Activated B cell treated with CpG ODN at 0.5 μM for 24 hours (primary cell): ENCODE measurements at regions not wholly inside any gene's neighbourhood (a gene's known extent, or its start where the extent isn't known, plus 50 kb on each side); places are given as distances from the start of the nearest gene placed in this dataset.

Experiments
- ATAC-seq: fragments of 200-7000 bp; cut with Tn5 transposase; one replicate; pipeline ENCODE4 v1.10.0; 2021; ENCODE audit warnings: low read depth, mild to moderate bottlenecking, moderate library complexity
- CTCF ChIA-PET: fragments of 350-600 bp; sonication (Branson Sonifier 250); formaldehyde crosslinking; loops from one replicate; lab custom pipeline; 2021; ENCODE audit warnings: antibody characterized with exemption; lab: Charles Lee
- POLR2A ChIA-PET: fragments of 350-600 bp; sonication (Branson Sonifier 250); formaldehyde crosslinking; loops from one replicate; lab custom pipeline; 2021; ENCODE audit warnings: antibody characterized with exemption; lab: Charles Lee
- DNase-seq: peaks from one replicate; pipeline ENCODE4 v3.0.0; 2022
- H3K27ac Mint-ChIP-seq: one replicate; pipeline ENCODE4 v1.8.0; 2020; ENCODE audit warnings: mixed read lengths
- H3K27me3 Mint-ChIP-seq: one replicate; pipeline ENCODE4 v1.8.0; 2021; ENCODE audit warnings: mixed read lengths
- H3K36me3 Mint-ChIP-seq: one replicate; pipeline ENCODE4 v1.8.0; 2021; ENCODE audit warnings: low read depth, mixed read lengths
- H3K4me1 Mint-ChIP-seq: one replicate; pipeline ENCODE4 v1.8.0; 2021; ENCODE audit warnings: mixed read lengths
- H3K4me3 Mint-ChIP-seq: one replicate; pipeline ENCODE4 v1.8.0; 2020; ENCODE audit warnings: mild to moderate bottlenecking, mixed read lengths
- H3K9me3 Mint-ChIP-seq: one replicate; pipeline ENCODE4 v1.8.0; 2020; ENCODE audit warnings: mixed read lengths
- CTCF ChIP-seq: fragments of 200-600 bp; IDR thresholded peaks from one replicate; pipeline ENCODE4 v1.8.0; 2022; ENCODE audit warnings: antibody characterized with exemption, mild to moderate bottlenecking
- intact Hi-C: fragments of 100-400 bp; cut with micrococcal nuclease; formaldehyde crosslinking; loops from one replicate; pipeline ENCODE4 v1.15.1; 2024

GRCh38 chr5:30997681-30998080, 195.8 kb upstream of the CDH6 start:
- no peak overlapping the region for H3K27ac Mint-ChIP-seq
- no peaks in the 10 kb centered on the region for H3K27me3 Mint-ChIP-seq
- DNase-seq, result no peak
- no peak for ATAC-seq
- H3K4me1 Mint-ChIP-seq, result no peaks in the 10 kb centered on the region
- no peak for TF ChIP-seq CTCF
- H3K4me3 Mint-ChIP-seq, result no peak overlapping the region
- H3K9me3 Mint-ChIP-seq, result peaks cover 11% of the 10 kb centered on the region
- intact Hi-C loops, result no loop called here
- no peaks in the 10 kb centered on the region for H3K36me3 Mint-ChIP-seq
- ChIA-PET POLR2A (no interaction called here), CTCF (no interaction called here)

DNA sequence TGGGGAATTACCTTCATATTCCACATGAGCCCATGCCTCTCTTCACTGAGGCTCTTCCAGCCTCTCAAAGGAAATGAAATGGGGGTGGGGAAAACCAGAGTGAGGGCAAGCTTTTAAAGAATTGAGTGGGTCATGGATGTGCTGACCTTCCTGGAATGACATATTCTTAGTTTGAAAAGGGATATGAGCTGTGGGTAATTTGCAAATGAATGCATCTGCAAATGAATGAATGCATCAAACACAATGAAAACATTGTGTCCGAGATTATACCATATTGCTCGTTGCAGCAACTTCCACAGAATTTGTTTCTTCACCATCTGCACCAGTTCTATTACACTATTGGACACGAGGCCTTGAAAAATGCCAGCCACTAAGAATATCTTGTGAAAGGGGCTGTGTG, 198.6 kb upstream of the CDH6 start:
- CTCF ChIA-PET, result no interaction called here
- ATAC-seq, result no peak
- intact Hi-C loops, result no loop called here
- H3K4me1 Mint-ChIP-seq, result no peaks in the 10 kb centered on the region
- H3K27me3 Mint-ChIP-seq, result no peaks in the 10 kb centered on the region
- no peak overlapping the region for H3K4me3 Mint-ChIP-seq
- peaks cover 10% of the 10 kb centered on the region for H3K9me3 Mint-ChIP-seq
- POLR2A ChIA-PET, result no interaction called here
- H3K27ac Mint-ChIP-seq, result no peak overlapping the region
- no peaks in the 10 kb centered on the region for H3K36me3 Mint-ChIP-seq
- no peak for DNase-seq
- no peak for TF ChIP-seq CTCF

DNA sequence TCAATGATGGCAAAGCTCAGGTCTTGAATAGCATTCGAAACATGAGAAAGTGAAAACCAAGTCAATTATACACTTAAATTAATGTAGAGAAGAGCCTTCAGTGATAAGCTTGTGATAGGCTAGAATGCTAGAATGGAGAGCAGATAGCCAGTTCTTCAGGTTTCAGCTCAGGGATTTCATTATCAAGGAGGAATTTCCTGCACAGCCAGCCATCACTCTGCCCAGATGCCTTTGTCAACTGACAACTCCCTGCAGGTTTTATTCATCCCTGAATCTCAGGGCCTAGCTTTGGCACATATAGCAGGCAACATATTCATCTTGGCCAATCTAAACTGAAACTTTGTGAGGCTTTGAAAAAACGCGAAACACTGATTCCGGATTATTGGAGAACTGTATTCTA, 199.3 kb upstream of the CDH6 start:
- no peak overlapping the region for H3K27ac Mint-ChIP-seq
- ChIA-PET POLR2A (no interaction called here), CTCF (no interaction called here)
- H3K27me3 Mint-ChIP-seq, result no peaks in the 10 kb centered on the region
- TF ChIP-seq CTCF, result no peak
- ATAC-seq, result no peak
- DNase-seq, result no peak
- no peaks in the 10 kb centered on the region for H3K4me1 Mint-ChIP-seq
- intact Hi-C loops, result no loop called here
- no peaks in the 10 kb centered on the region for H3K36me3 Mint-ChIP-seq
- no peak overlapping the region for H3K4me3 Mint-ChIP-seq
- H3K9me3 Mint-ChIP-seq, result peaks cover 6% of the 10 kb centered on the region

DNA sequence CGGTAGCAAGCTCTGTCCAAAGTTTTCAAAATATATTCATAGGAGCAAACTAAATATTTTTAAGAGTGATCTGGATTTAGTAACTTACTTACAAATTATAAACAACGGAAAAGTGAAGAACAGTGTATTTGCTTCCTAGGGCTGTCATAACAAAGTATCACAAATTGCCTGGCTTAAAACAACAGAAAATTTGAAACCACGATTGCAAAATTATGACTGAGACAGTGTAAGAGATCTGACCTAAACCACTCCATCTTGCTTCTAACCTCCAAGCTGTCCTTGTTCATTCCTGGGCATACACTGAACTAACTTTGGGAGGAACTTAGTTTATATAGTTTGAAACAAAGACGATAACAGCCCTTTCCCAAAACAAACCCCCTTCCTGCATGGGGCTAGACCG, 202.0 kb upstream of the CDH6 start:
- H3K27me3 Mint-ChIP-seq, result no peaks in the 10 kb centered on the region
- no peak overlapping the region for H3K27ac Mint-ChIP-seq
- DNase-seq (no peak), ATAC-seq (no peak)
- peaks cover 2% of the 10 kb centered on the region for H3K9me3 Mint-ChIP-seq
- no peak for TF ChIP-seq CTCF
- H3K4me3 Mint-ChIP-seq, result no peak overlapping the region
- no peaks in the 10 kb centered on the region for H3K4me1 Mint-ChIP-seq
- intact Hi-C loops, result no loop called here
- ChIA-PET CTCF (no interaction called here), POLR2A (no interaction called here)
- H3K36me3 Mint-ChIP-seq, result no peaks in the 10 kb centered on the region

DNA sequence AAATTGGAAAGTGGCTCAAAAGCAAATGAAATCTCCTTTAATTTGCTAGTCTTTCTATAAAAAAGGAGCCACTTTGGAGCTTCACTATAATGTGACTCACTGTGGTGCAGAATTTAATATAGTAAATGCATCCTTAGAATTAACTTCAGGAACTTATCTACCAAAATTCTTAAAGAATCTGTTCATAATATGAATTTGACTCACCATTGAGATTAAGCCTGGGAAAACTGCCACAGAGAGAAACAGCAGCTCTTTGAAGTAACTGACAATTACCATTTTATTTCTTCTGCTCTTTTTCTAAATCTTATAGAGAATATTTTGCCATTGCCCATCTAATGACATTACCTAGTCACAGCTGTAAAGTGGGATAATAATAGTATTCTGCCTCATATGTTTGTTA, 211.9 kb upstream of the CDH6 start:
- H3K27me3 Mint-ChIP-seq, result no peaks in the 10 kb centered on the region
- POLR2A ChIA-PET, result no interaction called here
- no peak for TF ChIP-seq CTCF
- peaks cover 7% of the 10 kb centered on the region for H3K9me3 Mint-ChIP-seq
- no peak overlapping the region for H3K27ac Mint-ChIP-seq
- DNase-seq, result no peak
- ATAC-seq, result no peak
- intact Hi-C loops, result no loop called here
- CTCF ChIA-PET, result no interaction called here
- H3K36me3 Mint-ChIP-seq, result no peaks in the 10 kb centered on the region
- H3K4me1 Mint-ChIP-seq, result no peaks in the 10 kb centered on the region
- H3K4me3 Mint-ChIP-seq, result no peak overlapping the region
